ENCODE measurements at regions not wholly inside any gene's neighbourhood (a gene's known extent, or its start where the extent isn't known, plus 50 kb on each side); places are given as distances from the start of the nearest gene placed in this dataset.

GRCh38 chr16:17011712-17012111 is 459.0 kb downstream of the XYLT1 start:
- Histone ChIP-seq H3K4me2 (ENCODE audit: low read depth, low read length, poor library complexity, severe bottlenecking) (no peak overlapping the region), H2AFZ (ENCODE audit: low read depth, low read length, severe bottlenecking) (no peak overlapping the region)

GRCh38 chr16:17013038-17013437 is 457.7 kb downstream of the XYLT1 start:
- no peaks in the 10 kb centered on the region for H3F3A ChIP-seq (ENCODE audit: insufficient read depth)
- no peaks in the 10 kb centered on the region for H4K20me1 ChIP-seq (ENCODE audit: low read depth, low read length)
- H3K79me2 ChIP-seq (ENCODE audit: insufficient read depth, low read length): no peaks in the 10 kb centered on the region
- TF ChIP-seq, protein P1, sequence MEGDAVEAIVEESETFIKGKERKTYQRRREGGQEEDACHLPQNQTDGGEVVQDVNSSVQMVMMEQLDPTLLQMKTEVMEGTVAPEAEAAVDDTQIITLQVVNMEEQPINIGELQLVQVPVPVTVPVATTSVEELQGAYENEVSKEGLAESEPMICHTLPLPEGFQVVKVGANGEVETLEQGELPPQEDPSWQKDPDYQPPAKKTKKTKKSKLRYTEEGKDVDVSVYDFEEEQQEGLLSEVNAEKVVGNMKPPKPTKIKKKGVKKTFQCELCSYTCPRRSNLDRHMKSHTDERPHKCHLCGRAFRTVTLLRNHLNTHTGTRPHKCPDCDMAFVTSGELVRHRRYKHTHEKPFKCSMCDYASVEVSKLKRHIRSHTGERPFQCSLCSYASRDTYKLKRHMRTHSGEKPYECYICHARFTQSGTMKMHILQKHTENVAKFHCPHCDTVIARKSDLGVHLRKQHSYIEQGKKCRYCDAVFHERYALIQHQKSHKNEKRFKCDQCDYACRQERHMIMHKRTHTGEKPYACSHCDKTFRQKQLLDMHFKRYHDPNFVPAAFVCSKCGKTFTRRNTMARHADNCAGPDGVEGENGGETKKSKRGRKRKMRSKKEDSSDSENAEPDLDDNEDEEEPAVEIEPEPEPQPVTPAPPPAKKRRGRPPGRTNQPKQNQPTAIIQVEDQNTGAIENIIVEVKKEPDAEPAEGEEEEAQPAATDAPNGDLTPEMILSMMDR (IDR thresholded peaks at IDR 0.05; ENCODE audit: insufficient read depth, low read length, poor library complexity, severe bottlenecking): no peak
- no peak overlapping the region for H3K9ac ChIP-seq (ENCODE audit: low read length)
- no peaks in the 10 kb centered on the region for H3K9me2 ChIP-seq (replicated peaks; ENCODE audit: insufficient read depth, low read length)
- H3K27ac ChIP-seq (ENCODE audit: low read depth, low read length): no peak overlapping the region
- H3K9me3 ChIP-seq (ENCODE audit: insufficient read depth, low read length): no peaks in the 10 kb centered on the region
- no peaks in the 10 kb centered on the region for H3K36me3 ChIP-seq (ENCODE audit: low read length)
- no peak overlapping the region for H3K4me3 ChIP-seq (ENCODE audit: insufficient read depth, low read length, poor library complexity, severe bottlenecking)
- no peak overlapping the region for H2AFZ ChIP-seq (ENCODE audit: low read depth, low read length, severe bottlenecking)
- H3K4me2 ChIP-seq (ENCODE audit: low read depth, low read length, poor library complexity, severe bottlenecking): peak overlapping the region; percentile 42
- H3K27me3 ChIP-seq (ENCODE audit: low read length): no peaks in the 10 kb centered on the region

More at GRCh38 chr16:17011712-17012111, 459.0 kb downstream of the XYLT1 start:
- no peaks in the 10 kb centered on the region for H3F3A ChIP-seq (ENCODE audit: insufficient read depth)
- no peaks in the 10 kb centered on the region for H3K9me2 ChIP-seq (replicated peaks; ENCODE audit: insufficient read depth, low read length)
- no peaks in the 10 kb centered on the region for H3K9me3 ChIP-seq (ENCODE audit: insufficient read depth, low read length)
- no peak overlapping the region for H3K9ac ChIP-seq (ENCODE audit: low read length)
- H3K4me3 ChIP-seq (ENCODE audit: insufficient read depth, low read length, poor library complexity, severe bottlenecking): no peak overlapping the region
- H3K27ac ChIP-seq (ENCODE audit: low read depth, low read length): no peak overlapping the region
- no peaks in the 10 kb centered on the region for H3K27me3 ChIP-seq (ENCODE audit: low read length)
- no peak for TF ChIP-seq EZH2phosphoT487 (conservative IDR thresholded peaks at IDR 0.05; ENCODE audit: low read length)
- TF ChIP-seq, protein P1 (IDR thresholded peaks at IDR 0.05; ENCODE audit: insufficient read depth, low read length, poor library complexity, severe bottlenecking): no peak
- H4K20me1 ChIP-seq (ENCODE audit: low read depth, low read length): no peaks in the 10 kb centered on the region
- no peaks in the 10 kb centered on the region for H3K36me3 ChIP-seq (ENCODE audit: low read length)
- no peaks in the 10 kb centered on the region for H3K79me2 ChIP-seq (ENCODE audit: insufficient read depth, low read length)

DNA sequence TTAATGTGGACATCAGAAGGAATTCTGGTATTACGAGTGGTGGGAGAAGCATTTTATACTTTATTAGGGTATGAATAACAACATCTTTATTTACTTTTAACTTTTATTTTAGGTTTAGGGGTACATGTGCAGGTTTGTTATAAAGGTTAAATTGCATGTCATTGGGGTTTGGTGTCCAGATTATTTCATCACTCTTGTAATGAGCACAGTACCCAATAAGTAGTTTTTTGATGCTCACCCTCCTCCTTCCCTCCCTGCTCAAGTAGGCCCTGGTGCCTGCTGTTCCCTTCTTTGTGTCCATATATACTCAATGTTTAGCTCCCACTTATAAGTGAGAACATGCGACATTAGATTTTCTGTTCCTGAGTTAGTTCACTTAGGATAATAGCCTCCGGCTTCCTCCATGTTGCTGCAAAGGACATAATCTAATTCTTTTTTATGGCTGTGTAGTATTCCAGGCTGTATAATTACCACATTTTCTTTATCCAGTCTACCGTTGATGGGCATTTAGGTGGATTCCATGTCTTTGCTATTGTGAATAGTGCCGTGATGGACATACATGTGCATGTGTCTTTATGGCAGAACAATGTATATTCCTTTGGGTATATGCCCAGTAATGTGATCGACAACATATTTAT is 456.2 kb downstream of the XYLT1 start:
- Histone ChIP-seq H3K36me3 (ENCODE audit: low read length) (no peaks in the 10 kb centered on the region), H4K20me1 (ENCODE audit: low read depth, low read length) (no peaks in the 10 kb centered on the region), H3K79me2 (ENCODE audit: insufficient read depth, low read length) (no peaks in the 10 kb centered on the region), H3F3A (ENCODE audit: insufficient read depth) (no peaks in the 10 kb centered on the region), H3K9me3 (ENCODE audit: insufficient read depth, low read length) (no peaks in the 10 kb centered on the region), H3K27ac (ENCODE audit: low read depth, low read length) (no peak overlapping the region), H3K4me2 (ENCODE audit: low read depth, low read length, poor library complexity, severe bottlenecking) (no peak overlapping the region), H3K4me3 (ENCODE audit: insufficient read depth, low read length, poor library complexity, severe bottlenecking) (no peak overlapping the region), H2AFZ (ENCODE audit: low read depth, low read length, severe bottlenecking) (no peak overlapping the region), H3K27me3 (ENCODE audit: low read length) (no peaks in the 10 kb centered on the region), H3K9me2 (replicated peaks; ENCODE audit: insufficient read depth, low read length) (no peaks in the 10 kb centered on the region), H3K9ac (ENCODE audit: low read length) (no peak overlapping the region)
- no peak for TF ChIP-seq EZH2phosphoT487 (conservative IDR thresholded peaks at IDR 0.05; ENCODE audit: low read length)
- TF ChIP-seq, protein P1 (IDR thresholded peaks at IDR 0.05; ENCODE audit: insufficient read depth, low read length, poor library complexity, severe bottlenecking): no peak

All from SU-DHL-6 (cell line).